ENCODE measurements at regions not wholly inside any gene's neighbourhood (a gene's known extent, or its start where the extent isn't known, plus 50 kb on each side); places are given as distances from the start of the nearest gene placed in this dataset.

- TF ChIP-seq CTCF (IDR thresholded peaks at IDR 0.05) (no peak), EZH2phosphoT487 (IDR thresholded peaks at IDR 0.05; ENCODE audit: borderline replicate concordance, low read depth) (no peak), PBX3 (IDR thresholded peaks at IDR 0.05) (no peak), POLR2AphosphoS5 (IDR thresholded peaks at IDR 0.05; ENCODE audit: low read depth, low read length) (no peak), REST (IDR thresholded peaks at IDR 0.05; ENCODE audit: low read depth, low read length) (no peak)
Measured at GRCh38 chr3:18223974-18224373, 201.2 kb downstream of the SATB1 start.

All from SK-N-SH (cell line).